ENCODE measurements at regions not wholly inside any gene's neighbourhood (a gene's known extent, or its start where the extent isn't known, plus 50 kb on each side); places are given as distances from the start of the nearest gene placed in this dataset.
"Not testable (repeated sequence)": the region's sequence is repeated elsewhere in the genome, so short reads cannot be mapped to it uniquely, and the experiment has no call there.

GRCh38 chrX:89350024-89350423 lies 571.7 kb upstream of the TGIF2LX start:
- peak; percentile 1 for DNase-seq

- not testable (repeated sequence) for DNase-seq
Measured at GRCh38 chrX:89369904-89370303, 551.8 kb upstream of the TGIF2LX start.

GRCh38 chrX:89393004-89393403 lies 528.7 kb upstream of the TGIF2LX start:
- DNase-seq = not testable (repeated sequence)

GRCh38 chrX:89402818-89403217 lies 518.9 kb upstream of the TGIF2LX start:
- DNase-seq = not testable (repeated sequence)

GRCh38 chrX:89405148-89405547 lies 516.6 kb upstream of the TGIF2LX start:
- DNase-seq = not testable (repeated sequence)

- DNase-seq = not testable (repeated sequence)
Measured at GRCh38 chrX:89416930-89417329, 504.8 kb upstream of the TGIF2LX start.

GRCh38 chrX:89432652-89433231 lies 489.0 kb upstream of the TGIF2LX start:
- DNase-seq = not testable (repeated sequence)

All from NCI-H510A treated with DMSO at 0.1 percent for 48 hours (cell line).